GM19372 (cell line): ENCODE measurements at regions not wholly inside any gene's neighbourhood (a gene's known extent, or its start where the extent isn't known, plus 50 kb on each side); places are given as distances from the start of the nearest gene placed in this dataset.

ENCODE experiments used
- ATAC-seq: cut with Tn5 transposase; IDR thresholded peaks from one replicate; pipeline ENCODE4 v1.9.1; 2021; ENCODE audit warnings: mild to moderate bottlenecking, low read depth, moderate library complexity; ENCODE audit not compliant: unreplicated experiment

- peak; percentile 92 for ATAC-seq
Observed at GRCh38 chr13:29935309-29935981, 85.0 kb upstream of the UBL3 start.

- no peak for ATAC-seq
Observed at GRCh38 chr13:29934531-29935308, 84.3 kb upstream of the UBL3 start.

- ATAC-seq: no peak
Observed at GRCh38 chr13:29933401-29933800, 83.0 kb upstream of the UBL3 start.

GRCh38 chr13:29931696-29932095 is 81.3 kb upstream of the UBL3 start:
- ATAC-seq: no peak

GRCh38 chr13:29929062-29929847 is 78.8 kb upstream of the UBL3 start:
- ATAC-seq: no peak

GRCh38 chr13:29926098-29926476 is 75.7 kb upstream of the UBL3 start:
- no peak for ATAC-seq

- no peak for ATAC-seq
Observed at GRCh38 chr13:29925457-29926097, 75.2 kb upstream of the UBL3 start.

GRCh38 chr13:29924482-29925350 is 74.3 kb upstream of the UBL3 start:
- no peak for ATAC-seq

GRCh38 chr13:29923554-29924481 is 73.4 kb upstream of the UBL3 start:
- no peak for ATAC-seq

- ATAC-seq: no peak
Observed at GRCh38 chr13:29922896-29923295, 72.5 kb upstream of the UBL3 start.

- ATAC-seq: no peak
Observed at GRCh38 chr13:29922281-29922821, 71.9 kb upstream of the UBL3 start.

GRCh38 chr13:29921542-29921941 is 71.1 kb upstream of the UBL3 start:
- ATAC-seq: no peak

- no peak for ATAC-seq
Observed at GRCh38 chr13:29920025-29920643, 69.7 kb upstream of the UBL3 start.

GRCh38 chr13:29918845-29919244 is 68.4 kb upstream of the UBL3 start:
- no peak for ATAC-seq

- ATAC-seq: no peak
Observed at GRCh38 chr13:29917650-29918049, 67.2 kb upstream of the UBL3 start.

GRCh38 chr13:29914581-29914980 is 64.2 kb upstream of the UBL3 start:
- no peak for ATAC-seq

GRCh38 chr13:29911781-29912418 is 61.5 kb upstream of the UBL3 start:
- no peak for ATAC-seq
